Stimulated activated CD8-positive, alpha-beta memory T cell treated with anti-CD3 and anti-CD28 coated beads, Interleukin-15, amount 100 ng/mL, for 1 hour (primary cell): ENCODE measurements at regions not wholly inside any gene's neighbourhood (a gene's known extent, or its start where the extent isn't known, plus 50 kb on each side); places are given as distances from the start of the nearest gene placed in this dataset.
"Not testable (repeated sequence)": the region's sequence is repeated elsewhere in the genome, so short reads cannot be mapped to it uniquely, and the experiment has no call there.

Experiments
- DNase-seq: peaks from one replicate; pipeline ENCODE4 v3.0.0-alpha.2; 2020; ENCODE audit warnings: low read depth

GRCh38 chr11:79648766-79649520 is 208.1 kb upstream of the TENM4 start:
- no peak for DNase-seq

GRCh38 chr11:79637219-79637618 is 196.4 kb upstream of the TENM4 start:
- DNase-seq = no peak

GRCh38 chr11:79634905-79635304 is 194.1 kb upstream of the TENM4 start:
- no peak for DNase-seq

- DNase-seq = no peak
Measured at GRCh38 chr11:79627281-79627680, 186.5 kb upstream of the TENM4 start.

- no peak for DNase-seq
Measured at GRCh38 chr11:79626135-79627075, 185.6 kb upstream of the TENM4 start.

GRCh38 chr11:79623375-79623774 is 182.5 kb upstream of the TENM4 start:
- DNase-seq = no peak

GRCh38 chr11:79617561-79617960 is 176.7 kb upstream of the TENM4 start:
- DNase-seq = no peak

GRCh38 chr11:79616392-79616851 is 175.6 kb upstream of the TENM4 start:
- no peak for DNase-seq

- no peak for DNase-seq
Measured at GRCh38 chr11:79615425-79615824, 174.6 kb upstream of the TENM4 start.

- DNase-seq = no peak
Measured at GRCh38 chr11:79610678-79611077, 169.8 kb upstream of the TENM4 start.

- DNase-seq = no peak
Measured at GRCh38 chr11:79610139-79610538, 169.3 kb upstream of the TENM4 start.

- DNase-seq = no peak
Measured at GRCh38 chr11:79609511-79609910, 168.7 kb upstream of the TENM4 start.

- DNase-seq = not testable (repeated sequence)
Measured at GRCh38 chr11:79606461-79606860, 165.6 kb upstream of the TENM4 start.

- no peak for DNase-seq
Measured at GRCh38 chr11:79600711-79601110, 159.9 kb upstream of the TENM4 start.

- DNase-seq = no peak
Measured at GRCh38 chr11:79594834-79595233, 154.0 kb upstream of the TENM4 start.

GRCh38 chr11:79592824-79593223 is 152.0 kb upstream of the TENM4 start:
- no peak for DNase-seq

GRCh38 chr11:79592406-79592805 is 151.6 kb upstream of the TENM4 start:
- no peak for DNase-seq

- DNase-seq = no peak
Measured at GRCh38 chr11:79582434-79582833, 141.6 kb upstream of the TENM4 start.

- no peak for DNase-seq
Measured at GRCh38 chr11:79579063-79579462, 138.2 kb upstream of the TENM4 start.

GRCh38 chr11:79578116-79578515 is 137.3 kb upstream of the TENM4 start:
- DNase-seq = no peak

- DNase-seq = no peak
Measured at GRCh38 chr11:79575701-79576100, 134.9 kb upstream of the TENM4 start.

- no peak for DNase-seq
Measured at GRCh38 chr11:79570104-79570503, 129.3 kb upstream of the TENM4 start.

GRCh38 chr11:79564288-79564925 is 123.6 kb upstream of the TENM4 start:
- DNase-seq = no peak
